Eye (tissue), 1 donor: ENCODE measurements at regions not wholly inside any gene's neighbourhood (a gene's known extent, or its start where the extent isn't known, plus 50 kb on each side); places are given as distances from the start of the nearest gene placed in this dataset.
"Not testable (repeated sequence)": the region's sequence is repeated elsewhere in the genome, so short reads cannot be mapped to it uniquely, and the experiment has no call there.

ENCODE experiments used
- DNase-seq: peaks from one replicate; pipeline ENCODE4 v3.0.0-alpha.2; 2015

- DNase-seq = no peak
Observed at GRCh38 chr2:64745562-64745961, 91.8 kb upstream of the SERTAD2 start.

GRCh38 chr2:64747690-64748091, 94.0 kb upstream of the SERTAD2 start:
- not testable (repeated sequence) for DNase-seq

- no peak for DNase-seq
Observed at GRCh38 chr2:64748147-64748546, 94.4 kb upstream of the SERTAD2 start.

GRCh38 chr2:64748561-64748960, 94.8 kb upstream of the SERTAD2 start:
- DNase-seq = no peak

- DNase-seq = no peak
Observed at GRCh38 chr2:64749446-64749845, 95.7 kb upstream of the SERTAD2 start.

GRCh38 chr2:64750001-64750816, 96.5 kb upstream of the SERTAD2 start:
- peak; percentile 84 for DNase-seq

GRCh38 chr2:64750817-64751285, 97.1 kb upstream of the SERTAD2 start:
- peak; percentile 99 for DNase-seq

- peak; percentile 99 for DNase-seq
Observed at GRCh38 chr2:64751286-64752260, 97.9 kb upstream of the SERTAD2 start.

GRCh38 chr2:64753399-64753798, 99.7 kb upstream of the SERTAD2 start:
- DNase-seq = no peak

GRCh38 chr2:64754570-64754969, 100.9 kb upstream of the SERTAD2 start:
- DNase-seq = no peak

GRCh38 chr2:64757126-64757525, 103.4 kb upstream of the SERTAD2 start:
- DNase-seq = no peak

GRCh38 chr2:64760128-64760527, 106.4 kb upstream of the SERTAD2 start:
- DNase-seq = no peak

- no peak for DNase-seq
Observed at GRCh38 chr2:64762301-64762997, 108.7 kb upstream of the SERTAD2 start.

- DNase-seq = no peak
Observed at GRCh38 chr2:64763126-64763525, 109.4 kb upstream of the SERTAD2 start.

- DNase-seq = no peak
Observed at GRCh38 chr2:64765160-64765805, 111.6 kb upstream of the SERTAD2 start.

GRCh38 chr2:64766841-64767669, 113.3 kb upstream of the SERTAD2 start:
- DNase-seq = peak; percentile 41

GRCh38 chr2:64767670-64768468, 114.2 kb upstream of the SERTAD2 start:
- peak; percentile 94 for DNase-seq

- no peak for DNase-seq
Observed at GRCh38 chr2:64768491-64769005, 114.8 kb upstream of the SERTAD2 start.

GRCh38 chr2:64769392-64770044, 115.8 kb upstream of the SERTAD2 start:
- no peak for DNase-seq
